ENCODE measurements at regions not wholly inside any gene's neighbourhood (a gene's known extent, or its start where the extent isn't known, plus 50 kb on each side); places are given as distances from the start of the nearest gene placed in this dataset.

DNA sequence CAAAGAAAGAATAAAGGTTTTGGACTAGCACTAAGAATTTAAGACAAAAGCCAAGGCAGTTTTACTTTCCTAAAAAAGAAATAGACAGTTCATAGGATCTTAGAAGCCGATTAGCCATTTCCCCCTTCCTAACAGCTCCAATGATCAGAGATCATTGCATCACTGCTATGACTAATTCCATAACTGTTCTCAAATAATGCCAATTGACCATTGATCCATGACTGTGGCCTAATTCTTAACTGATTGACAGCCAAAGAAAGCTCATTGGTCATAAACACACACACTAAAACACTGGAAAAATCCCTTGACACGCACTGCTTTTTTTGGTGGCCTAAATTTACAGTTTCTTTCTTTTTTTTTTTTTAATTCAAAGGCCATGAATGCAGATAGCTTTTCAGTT is 345.0 kb upstream of the ACVR2A start:
- DNase-seq, result peak; percentile 12 to 38 (median 35)

DNA sequence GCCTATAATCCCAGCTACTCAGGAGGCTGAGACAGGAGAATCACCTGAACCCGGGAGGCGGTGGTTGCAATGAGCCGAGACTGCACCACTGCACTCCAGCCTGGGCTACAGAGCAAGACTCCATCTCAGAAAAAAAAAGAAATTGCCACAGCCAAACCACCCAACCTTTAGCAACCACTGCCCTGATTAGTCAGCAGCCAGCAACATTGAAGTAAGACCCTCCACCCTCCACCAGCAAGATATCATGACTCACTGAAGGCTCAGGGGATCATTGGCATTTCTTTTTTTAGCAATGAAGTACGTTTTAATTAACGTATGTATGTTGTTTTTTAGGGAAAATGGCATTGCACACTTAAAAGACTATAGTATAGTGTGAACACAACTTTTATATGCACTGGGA is 349.1 kb upstream of the ACVR2A start:
- no peak for DNase-seq

DNA sequence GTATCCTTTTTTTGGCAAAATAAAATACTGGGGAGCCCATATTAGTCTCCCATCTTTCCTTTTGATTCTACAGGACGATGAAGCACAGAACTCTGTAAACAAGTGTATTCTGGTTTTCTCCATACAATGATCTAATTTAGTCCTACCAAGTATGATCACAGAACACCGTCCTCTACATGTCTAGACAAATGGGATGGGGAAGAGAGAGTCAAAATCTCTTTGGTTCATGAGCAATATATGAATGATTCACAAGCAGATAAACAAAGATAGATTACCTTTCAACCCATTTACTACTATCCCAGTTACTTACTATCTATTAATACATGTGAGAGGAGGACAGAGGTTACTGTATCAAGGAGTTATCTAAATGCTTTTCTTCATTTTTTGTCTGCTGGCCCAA is 352.4 kb upstream of the ACVR2A start:
- DNase-seq, result no peak

DNA sequence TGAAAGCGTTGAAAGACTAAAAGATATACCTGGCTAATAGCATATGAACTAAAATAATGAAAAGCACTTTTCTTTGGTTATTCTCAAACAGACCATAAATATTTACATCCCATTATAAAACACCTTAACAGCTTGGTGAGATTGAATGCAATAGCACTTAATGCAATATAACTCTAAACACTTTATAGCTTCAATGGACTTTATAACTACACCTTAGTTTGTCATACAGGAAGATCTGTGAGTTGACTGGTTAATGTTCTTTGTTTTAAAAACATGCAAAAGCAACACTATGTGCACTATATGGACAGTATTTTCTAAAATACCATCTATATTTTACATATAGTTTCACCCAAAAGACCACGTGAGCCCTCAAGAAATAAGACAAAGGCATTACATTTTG is 353.3 kb upstream of the ACVR2A start:
- no peak for DNase-seq

DNA sequence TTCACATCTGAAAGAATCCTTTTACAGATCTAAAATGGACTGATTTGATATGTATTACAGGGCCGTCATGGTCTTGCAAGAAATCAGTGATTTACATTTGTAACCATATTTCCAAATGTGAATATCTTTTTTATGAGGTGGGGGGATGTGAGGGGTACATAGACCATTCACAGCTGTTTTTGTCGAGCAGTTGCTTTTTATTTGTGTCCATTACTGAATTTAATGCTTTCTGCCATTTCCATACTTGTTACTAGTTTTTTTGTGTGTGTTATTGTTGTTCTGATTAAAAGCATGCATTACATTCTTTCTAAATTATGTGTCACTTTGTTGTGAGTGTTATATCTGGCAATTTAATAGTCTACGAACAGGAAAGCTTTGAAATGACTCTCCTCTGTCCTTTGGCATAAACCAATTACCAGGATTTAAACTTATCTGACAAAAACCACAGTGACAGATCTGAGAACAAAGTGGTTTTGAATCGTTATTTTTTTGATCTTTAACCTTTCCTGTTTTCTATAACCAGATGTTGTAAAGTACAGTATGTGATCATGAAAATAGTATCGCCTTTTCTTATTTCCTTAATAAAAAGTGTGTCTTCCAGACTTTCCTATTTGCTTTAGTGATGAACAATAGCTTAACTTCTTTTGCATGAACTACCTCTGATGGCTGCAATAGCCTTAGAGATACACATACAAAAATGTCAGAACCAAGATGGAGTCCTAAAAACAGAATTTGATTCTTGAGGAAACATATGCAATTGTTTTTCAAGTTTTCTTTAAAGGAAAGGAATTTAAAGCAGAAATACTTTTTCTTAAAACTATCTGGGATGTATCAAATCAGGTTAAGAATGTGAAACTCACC is 354.2 kb upstream of the ACVR2A start:
- DNase-seq, result no peak

DNA sequence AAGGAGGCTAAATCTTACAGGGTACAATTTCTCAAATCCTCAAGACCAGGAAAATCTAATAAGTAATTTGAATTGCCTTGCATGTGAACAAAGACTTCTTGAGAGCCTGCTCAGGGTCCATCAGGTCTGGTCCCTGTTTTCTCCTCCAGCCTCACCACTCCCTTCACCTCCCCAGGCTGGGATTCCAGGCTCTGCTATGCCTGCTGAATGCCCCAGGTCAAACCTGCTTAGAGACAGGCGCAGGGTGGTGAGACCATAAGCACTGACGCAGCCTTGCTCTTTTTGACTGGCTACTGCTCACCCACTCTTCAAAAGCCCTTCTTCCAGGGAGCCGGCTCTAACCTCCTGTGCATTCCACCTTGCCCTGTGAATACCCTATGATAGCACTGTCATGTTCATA is 356.4 kb upstream of the ACVR2A start:
- no peak for DNase-seq

DNA sequence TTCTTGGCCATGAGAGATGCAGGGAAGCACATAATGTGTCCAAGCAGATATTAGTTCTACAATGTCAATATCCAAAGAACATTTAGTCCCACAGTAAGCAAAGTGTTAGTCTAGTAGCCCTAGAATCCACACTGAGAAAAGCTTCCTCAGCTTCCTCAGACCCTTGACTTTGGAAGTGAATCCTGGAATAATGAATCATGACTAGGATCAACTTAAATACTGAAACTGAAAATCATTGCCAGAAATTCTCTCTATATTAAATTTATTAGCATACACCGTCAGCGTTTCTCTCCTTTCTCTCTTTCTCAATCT is 356.9 kb upstream of the ACVR2A start:
- DNase-seq, result no peak

DNA sequence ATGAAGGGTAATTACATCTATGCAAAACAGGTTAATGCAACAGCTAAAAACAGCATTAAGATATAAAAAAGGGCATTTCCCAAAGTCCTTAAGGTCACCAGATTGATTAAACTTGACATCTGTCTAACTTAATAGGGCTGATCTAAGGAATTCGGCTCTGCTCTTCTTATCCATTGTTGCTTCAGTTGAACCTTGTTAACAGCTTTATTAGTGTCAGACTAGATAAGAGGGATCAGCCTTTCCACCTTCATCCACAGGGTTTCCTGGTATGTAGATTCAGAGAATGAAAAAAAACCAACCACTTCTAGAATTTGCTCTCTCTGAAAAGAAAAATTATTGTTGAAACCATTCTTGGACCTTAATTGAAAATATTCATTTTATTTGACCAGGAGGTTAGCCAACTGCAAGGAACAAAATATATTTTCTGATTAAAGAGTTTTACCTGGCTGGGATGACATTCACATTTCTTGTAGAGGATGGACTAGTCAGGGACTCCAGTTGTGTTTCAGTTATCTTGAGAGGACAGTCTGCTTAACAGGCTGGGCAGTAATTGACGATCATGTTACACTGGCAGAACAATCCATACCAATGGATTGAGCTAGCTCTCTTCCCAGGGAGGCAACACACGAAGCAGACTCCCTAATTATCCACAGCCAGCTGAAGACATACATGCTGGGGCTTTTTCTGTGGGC is 357.4 kb upstream of the ACVR2A start:
- no peak for DNase-seq

DNA sequence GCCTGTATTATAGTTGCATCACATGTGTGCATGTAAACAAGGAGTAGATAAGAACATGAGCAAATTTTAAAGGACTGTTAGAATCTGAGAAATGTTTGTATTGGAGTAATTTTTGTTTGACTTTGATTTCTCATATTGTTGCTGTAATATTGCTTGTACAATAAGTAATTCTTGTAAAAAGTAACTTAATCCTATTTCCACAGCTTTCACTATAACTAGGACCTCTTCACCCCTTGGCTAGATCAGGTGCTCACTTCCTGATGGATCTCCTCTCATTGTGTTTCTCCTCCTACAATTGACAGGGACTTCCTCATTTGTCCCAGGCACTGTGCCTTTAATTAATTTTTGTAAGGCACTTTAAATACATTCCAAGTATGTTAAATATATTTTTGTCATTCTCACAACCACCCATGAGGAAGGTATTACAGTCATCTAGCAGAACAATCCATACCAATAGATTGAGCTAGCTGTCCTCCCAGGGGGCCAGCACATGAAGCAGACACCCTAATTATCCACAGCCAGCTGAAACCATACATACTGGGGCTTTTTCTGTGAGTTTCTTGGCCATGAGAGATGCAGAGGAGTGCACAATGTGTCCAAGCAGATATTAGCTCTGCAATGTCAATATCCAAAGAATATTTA is 359.5 kb upstream of the ACVR2A start:
- DNase-seq, result no peak

DNA sequence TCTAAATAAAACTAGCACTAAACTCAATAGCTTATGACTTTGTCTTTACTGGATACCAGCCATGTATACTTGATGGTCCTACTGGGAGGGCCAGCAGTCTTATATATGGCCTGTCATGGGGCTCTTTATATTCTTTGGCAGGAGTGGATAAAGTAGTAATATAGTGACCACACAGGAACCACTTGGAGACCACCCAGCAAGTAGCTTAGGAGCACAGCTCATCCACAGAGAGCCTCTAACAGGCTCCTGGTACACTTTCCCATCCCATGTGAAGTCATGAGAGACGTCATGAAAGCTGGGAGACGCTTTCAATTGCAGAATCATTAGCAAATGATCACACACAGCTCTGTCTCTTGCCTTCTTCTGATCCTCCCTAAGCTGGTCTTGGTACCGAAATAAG is 360.9 kb upstream of the ACVR2A start:
- no peak for DNase-seq

DNA sequence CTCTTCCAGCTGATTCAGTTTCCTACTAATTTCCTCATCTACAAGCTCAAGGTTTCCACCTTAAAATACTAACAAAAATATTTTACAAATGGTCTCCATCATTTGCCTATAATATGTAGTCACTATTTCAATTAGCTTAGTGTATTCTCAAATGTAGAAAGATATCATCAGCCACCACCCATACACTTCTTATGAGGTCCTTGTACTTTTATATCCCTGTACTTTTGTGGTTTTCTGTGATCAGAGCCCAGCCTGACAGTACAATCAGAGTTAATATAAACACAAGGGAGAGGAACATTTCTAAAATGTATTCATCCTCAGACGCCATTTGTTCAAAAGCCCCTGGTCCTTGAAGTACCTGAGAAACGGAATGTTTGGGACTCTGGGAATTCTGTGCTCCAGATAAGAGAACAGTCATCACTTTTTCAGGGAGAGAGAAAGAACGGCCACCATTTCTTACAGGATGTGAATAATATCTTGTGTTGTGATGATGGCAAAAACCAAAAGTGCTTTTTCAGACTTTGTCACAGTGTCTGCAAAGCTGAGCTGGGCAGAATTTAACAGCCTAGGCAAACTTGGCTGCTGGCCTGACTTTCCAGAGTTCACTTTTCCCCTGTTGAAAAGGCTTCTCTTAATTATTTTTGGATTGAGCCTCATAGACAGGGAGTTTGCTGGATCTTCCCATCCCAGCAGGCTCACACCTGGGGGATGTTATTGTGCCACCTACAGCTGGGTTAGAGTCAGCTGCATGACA is 361.7 kb upstream of the ACVR2A start:
- DNase-seq, result no peak

DNA sequence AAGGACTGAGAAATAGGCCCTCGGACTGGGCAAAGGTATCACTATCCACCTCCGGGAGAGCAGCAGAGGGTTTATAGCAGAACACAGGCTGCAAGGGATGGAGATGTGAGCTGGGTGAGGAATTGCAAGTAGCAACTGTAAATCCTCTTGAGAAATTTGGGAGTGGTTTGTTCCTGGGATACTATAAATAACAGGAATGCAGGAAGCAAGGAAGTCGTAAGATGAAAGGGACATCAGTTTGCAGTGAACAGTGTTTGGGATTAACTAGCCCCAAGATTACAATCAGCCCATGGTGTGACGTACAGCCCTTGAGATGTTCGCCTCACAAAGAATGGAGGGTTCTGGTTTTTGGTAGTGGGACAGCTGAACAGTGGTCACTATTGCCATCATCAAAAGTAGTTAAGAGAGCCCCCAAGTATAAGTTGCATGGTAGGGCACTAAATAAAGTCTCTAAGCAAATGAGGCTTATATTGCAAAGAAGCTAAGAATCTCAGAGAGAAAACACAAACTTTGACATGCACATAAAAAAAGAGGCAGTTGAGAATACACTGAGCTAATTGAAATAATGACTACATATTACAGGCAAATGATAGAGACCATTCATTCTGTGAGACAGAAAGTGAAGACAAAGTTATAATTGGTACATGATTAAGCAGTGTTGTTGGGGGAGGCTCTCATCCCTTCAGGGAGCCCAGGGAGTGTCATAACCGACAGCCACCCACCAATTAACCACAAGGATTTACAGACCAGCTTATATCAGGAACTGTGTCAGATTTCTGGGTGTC is 362.5 kb upstream of the ACVR2A start:
- DNase-seq, result peak; percentile 53 to 70 (median 65)

DNA sequence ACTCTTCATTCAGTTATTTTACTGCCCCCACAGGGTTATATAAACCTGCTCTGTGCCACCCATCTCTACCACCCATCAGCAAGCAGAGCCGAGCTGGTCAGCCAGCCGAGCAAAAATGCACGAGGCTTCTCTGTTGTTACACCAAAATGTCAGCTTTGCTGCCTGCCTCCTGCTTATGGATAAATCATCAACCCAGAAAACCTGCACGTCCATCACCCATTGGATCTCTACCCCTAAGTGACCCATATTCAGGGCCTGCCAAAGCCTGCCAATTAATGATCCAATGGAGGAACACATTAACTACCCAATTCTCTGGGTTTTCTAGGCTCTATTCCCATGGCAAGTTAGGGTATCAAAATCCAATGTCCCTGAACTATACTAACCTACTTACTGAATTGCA is 365.5 kb upstream of the ACVR2A start:
- DNase-seq, result no peak

DNA sequence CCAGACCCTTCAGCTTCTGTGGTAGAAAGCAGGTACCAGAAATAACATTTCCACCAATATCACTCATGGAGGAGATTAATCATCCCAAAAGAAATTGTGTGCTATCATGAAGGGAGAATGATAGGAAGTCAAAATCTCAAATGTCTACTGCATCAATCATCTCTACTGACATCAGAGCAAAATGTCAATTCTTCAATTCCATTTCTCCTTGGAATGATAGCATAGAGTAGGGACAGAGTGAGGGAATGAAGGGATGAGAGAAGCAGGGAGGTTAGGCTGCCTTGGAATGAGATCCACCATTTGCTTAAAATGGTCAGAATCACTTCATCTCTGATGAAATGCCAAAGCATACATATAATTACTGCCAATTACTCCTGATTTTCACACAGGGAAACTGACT is 371.8 kb upstream of the ACVR2A start:
- DNase-seq, result no peak

DNA sequence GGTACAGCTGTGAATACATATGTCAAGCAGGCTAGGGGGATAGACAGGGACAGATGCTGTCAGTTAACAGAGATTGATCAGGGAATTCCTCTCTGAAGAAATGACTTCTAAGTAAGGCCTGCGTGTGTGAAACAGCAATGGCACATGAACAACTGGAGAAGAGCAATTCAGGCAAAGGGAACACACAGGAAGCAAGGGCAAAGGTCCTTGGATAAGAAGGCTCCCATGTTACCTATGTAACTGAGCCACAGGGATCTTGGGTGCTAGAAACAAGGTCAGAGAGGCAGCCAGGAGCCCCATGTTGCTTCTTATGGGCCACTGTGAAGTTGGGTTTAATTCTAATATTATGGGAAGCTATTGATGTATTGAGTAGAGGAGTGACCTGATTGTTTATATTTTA is 373.7 kb upstream of the ACVR2A start:
- no peak for DNase-seq

DNA sequence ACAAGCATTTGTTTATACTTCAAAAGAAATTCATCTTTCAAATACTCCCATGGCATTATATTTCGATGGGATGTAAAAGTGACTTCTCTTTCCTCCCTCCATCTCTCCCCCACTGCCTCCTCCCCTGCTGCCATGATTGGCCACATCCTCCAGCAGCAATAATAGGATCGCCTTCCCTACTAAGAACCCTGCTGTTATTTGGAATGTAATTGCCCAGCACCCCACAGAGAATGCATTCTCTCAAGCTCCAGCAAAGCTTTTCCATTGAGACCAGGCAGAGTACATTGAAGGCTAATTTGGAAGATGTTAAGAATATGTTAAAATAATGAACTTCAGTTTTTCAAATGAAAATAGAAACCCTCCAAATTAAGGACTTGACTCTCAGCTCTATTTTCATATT is 375.4 kb upstream of the ACVR2A start:
- DNase-seq, result no peak

DNA sequence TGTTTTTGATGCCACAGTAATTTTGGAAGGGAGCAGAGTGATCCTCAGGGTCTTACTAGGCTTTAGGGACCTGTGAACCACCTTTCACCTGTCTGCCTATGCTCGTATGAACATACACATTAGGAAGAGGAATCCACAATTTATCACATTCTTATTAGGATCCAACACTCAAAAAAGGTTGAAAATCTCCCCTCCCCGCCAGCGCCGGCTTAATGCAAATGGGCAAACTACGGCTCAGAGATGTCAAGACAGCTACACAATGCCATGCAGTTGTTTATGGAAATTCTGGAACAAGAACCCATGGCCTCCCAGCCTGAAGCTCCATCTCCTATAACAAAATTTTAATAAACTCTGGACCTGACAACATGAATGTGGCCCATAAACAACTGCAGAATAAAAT is 375.9 kb upstream of the ACVR2A start:
- no peak for DNase-seq

DNA sequence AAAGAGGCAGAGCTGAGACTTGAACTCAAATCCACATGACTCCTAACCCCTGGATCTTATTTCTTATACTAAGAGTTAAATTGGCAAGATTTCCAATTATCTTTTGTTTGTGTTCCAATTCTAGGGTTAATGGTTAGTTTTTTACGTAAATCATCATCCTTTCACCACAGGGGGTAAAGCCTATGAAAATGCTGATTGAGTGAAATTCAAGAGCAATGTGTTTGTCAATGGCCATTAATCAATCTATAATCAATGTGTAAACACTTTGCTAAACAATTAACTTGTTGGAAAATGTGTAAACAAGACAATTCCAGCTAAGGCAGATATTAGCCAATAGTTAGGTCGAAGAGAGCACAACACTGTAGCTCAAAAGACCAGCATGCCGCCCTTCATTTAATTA is 376.5 kb upstream of the ACVR2A start:
- no peak for DNase-seq

DNA sequence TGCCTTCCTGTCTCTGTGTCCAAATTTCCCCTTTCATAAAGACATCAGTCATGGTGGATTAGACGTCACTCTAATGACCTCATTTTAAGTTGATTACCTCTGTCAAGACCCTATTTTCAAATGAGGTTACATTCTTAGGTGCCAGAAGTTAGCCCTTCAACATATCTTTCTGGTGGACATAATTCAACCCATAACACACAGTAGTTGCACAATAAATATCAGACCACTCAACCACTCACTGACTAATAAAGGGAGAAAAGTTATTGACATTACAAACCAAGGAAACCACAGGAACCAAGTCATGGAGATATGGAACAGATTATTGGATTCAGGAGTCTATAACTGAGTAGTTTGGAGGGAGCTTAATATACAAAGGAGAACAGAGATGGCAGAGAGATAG is 377.4 kb upstream of the ACVR2A start:
- DNase-seq, result no peak

DNA sequence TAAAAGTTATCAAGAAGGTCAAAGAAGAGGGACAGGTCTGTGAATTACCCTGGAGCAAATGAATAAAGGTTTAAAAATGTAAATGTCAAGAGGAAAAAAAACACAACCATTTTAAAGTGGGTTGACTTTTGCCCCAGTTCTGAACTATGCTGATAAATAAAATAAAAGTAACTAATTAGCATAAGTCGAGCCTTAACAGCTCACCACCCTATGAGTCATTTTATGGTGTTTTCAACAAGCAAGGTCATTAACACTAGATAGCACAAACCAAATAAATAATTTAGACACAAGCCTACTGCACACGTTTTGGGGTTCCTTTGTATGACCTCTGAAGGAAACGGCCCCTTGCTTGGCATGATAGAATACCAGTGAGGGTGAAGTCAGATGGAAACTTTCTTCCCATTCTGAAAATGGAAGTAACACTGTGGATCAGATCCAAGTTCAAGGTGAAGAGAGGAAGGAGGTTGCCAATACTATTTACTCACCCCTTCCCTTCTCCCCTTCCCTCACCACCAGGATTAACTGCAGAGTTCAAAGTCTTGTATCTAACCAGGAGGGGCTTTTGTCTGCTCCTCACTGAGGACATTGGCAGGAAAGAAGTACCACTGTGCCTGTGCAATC is 380.0 kb upstream of the ACVR2A start:
- peak in 2 of 3 donors; percentile 21 to 27 for DNase-seq

DNA sequence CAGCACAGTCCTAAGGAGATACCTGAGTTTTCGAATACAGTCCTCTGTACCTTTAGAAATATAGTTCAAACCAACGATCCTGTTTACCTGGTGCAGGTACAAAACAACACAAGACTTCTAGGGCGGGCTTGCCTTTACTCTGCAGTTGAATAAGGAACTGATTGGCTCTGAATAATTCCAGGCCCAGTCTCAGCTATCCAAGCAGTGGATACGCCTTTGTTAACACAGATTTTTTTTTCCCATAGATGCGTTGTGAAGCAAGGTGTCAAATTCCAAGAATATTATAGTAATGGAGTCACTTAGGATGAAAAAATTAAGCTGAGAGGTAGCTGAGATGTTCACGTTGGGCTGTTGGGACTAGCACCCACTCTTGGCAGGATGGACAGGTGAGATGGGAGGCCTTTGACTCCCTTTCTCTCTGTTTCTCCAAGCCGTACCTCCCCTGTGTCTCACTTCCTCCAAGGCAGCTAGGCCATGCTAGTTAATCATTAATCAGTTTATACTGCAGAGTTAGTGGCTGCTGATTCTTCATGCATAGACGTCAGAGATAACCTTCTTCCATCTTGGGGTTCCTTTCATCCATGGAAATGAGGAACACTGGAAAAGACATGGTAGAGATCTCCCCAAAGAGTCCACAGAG is 380.8 kb upstream of the ACVR2A start:
- no peak for DNase-seq

DNA sequence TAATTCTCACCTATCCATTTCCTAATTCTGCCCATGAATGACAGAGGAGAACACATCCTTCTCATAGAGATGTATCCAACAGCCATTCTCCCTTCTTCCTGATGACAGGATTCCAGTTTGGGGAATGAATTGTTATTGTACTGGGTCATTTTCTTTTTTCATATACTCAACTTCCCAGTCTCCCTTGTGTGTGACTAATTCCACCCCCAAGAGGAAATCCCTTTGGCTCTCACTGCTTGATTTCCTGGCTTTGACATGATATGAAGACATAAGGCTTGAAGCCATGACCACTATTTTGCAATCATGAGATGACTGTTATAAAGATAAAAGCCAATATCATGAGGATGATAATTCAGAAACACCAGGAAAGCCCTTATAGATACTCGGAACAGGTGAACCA is 384.7 kb upstream of the ACVR2A start:
- DNase-seq, result peak; percentile 76 to 85 (median 85)

Data from suppressor macrophage treated with lipopolysaccharide for 1 hour (primary cell).